A673 (cell line): ENCODE measurements at regions not wholly inside any gene's neighbourhood (a gene's known extent, or its start where the extent isn't known, plus 50 kb on each side); places are given as distances from the start of the nearest gene placed in this dataset.

ENCODE experiments used
- EZH2 ChIP-seq: fragments of 200-600 bp; sonication (generic); IDR thresholded peaks from 2 replicates; pipeline ENCODE4 v1.6.1; 2017; ENCODE audit warnings: borderline replicate concordance, low read depth, mild to moderate bottlenecking, mixed read lengths, antibody characterized with exemption, low read length; ENCODE audit not compliant: poor library complexity, severe bottlenecking
- TF ChIP-seq, protein P1 (sequence below): fragments of 300-800, 200-600 bp; sonication (generic); conservative IDR thresholded peaks from 2 replicates; pipeline ENCODE4 v1.5.1; 2017; ENCODE audit warnings: low read depth, mild to moderate bottlenecking, antibody characterized with exemption, low read length, moderate library complexity, mixed read lengths

DNA sequence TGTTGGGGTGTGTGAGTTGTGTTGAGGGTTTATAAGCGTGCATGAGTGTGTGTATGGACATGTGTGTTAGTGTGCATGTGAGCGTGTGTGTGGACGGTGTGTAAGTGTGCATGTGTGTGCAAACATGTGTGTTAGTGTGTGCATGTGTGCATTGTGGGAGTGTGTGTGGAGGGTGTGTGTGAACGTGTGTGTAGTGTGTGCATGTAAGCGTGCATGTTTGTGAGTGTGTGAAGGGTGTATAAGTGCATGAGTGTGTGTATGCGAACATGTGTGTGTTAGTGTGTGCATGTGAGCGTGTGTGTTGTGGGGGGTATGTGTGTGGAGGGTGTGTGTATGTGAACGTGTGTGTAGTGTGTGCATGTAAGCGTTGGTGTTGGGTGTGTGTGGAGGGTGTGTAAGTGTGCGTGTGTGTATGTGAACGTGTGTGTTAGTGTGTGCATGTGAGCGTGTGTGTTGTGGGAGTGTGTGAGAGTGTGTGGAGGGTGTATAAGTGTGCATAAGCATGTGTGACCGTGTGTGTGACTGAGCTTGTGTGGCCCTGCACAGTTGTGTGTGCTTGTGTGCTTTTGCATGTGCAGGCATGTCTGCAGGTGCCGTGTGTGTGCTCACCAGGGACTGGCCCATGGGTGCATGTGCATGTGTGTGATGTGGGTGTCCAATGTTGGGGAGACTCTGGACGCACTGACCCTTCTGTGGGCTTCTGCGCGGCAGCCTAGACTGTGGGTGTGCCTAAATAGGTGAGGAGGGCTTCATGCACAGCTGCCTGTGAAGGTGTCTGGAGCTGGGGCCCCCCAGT, 866.2 kb downstream of the TBC1D22A start:
- TF ChIP-seq, protein P1, sequence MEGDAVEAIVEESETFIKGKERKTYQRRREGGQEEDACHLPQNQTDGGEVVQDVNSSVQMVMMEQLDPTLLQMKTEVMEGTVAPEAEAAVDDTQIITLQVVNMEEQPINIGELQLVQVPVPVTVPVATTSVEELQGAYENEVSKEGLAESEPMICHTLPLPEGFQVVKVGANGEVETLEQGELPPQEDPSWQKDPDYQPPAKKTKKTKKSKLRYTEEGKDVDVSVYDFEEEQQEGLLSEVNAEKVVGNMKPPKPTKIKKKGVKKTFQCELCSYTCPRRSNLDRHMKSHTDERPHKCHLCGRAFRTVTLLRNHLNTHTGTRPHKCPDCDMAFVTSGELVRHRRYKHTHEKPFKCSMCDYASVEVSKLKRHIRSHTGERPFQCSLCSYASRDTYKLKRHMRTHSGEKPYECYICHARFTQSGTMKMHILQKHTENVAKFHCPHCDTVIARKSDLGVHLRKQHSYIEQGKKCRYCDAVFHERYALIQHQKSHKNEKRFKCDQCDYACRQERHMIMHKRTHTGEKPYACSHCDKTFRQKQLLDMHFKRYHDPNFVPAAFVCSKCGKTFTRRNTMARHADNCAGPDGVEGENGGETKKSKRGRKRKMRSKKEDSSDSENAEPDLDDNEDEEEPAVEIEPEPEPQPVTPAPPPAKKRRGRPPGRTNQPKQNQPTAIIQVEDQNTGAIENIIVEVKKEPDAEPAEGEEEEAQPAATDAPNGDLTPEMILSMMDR: no peak
- no peak for TF ChIP-seq EZH2
